HG02852 (cell line): ENCODE measurements at regions not wholly inside any gene's neighbourhood (a gene's known extent, or its start where the extent isn't known, plus 50 kb on each side); places are given as distances from the start of the nearest gene placed in this dataset.

Experiments
- ATAC-seq: cut with Tn5 transposase; IDR thresholded peaks from one replicate; pipeline ENCODE4 v1.9.1; 2021; ENCODE audit warnings: mild to moderate bottlenecking, moderate library complexity; ENCODE audit not compliant: unreplicated experiment

DNA sequence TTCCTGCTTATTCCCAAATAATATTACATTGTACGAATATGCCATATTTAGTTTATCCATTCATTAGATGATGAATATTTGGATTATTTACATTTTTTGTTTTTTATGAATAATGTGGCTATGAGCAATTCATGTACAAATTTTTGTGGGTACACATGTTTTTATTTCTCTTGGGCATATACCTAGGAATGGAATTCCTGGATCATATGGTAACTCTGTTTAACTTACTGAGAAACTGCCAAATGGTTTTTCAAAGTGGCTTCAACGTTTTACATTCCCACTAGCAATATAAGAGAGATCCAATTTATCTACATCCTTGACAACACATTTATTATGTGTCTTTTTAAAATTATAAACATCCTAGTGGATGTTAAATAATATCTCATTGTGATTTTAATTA, 362.0 kb upstream of the TMCO5A start:
- ATAC-seq: no peak

GRCh38 chr15:37574985-37575384, 359.5 kb upstream of the TMCO5A start:
- no peak for ATAC-seq

DNA sequence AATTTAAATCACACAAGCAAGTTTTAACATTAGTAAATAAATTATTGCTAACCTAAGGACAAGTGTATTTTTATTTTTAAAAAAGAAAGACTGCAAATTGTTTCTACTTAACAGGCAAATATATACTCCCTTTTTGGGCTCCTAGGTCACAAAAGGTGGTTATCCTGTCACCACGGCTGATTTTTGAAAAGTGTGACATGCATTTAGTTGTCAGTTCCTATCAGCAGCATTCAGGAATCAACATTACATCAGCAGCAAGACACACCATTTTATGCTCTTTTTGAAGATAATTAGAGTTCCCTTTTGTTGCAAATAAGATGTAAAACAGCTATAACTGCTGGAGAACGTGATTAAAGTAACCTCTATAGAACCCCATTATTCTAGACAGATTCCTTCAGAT, 357.5 kb upstream of the TMCO5A start:
- ATAC-seq: no peak

- no peak for ATAC-seq
These were observed 352.4 kb upstream of the TMCO5A start for GRCh38 chr15:37581866-37582532.

DNA sequence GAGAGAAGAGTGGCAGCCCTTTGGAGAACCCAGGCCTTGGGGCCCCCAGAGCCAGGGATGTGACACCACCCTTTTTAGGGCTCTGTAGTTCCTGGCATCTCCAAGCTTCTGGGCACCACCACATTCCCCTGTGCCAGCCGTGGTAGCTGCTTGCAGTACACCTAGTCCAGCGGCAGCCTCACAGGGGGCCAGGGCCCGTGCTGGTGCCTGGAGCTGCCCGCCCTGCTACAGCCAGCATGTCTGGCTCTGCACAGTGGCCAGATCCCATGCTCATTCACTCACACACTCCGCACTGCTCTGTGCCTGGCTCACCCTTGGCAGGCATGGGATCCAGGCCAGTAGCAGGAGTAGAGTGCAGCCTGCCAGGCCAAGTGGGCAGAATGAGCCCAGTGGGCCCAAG, 351.6 kb upstream of the TMCO5A start:
- no peak for ATAC-seq

- no peak for ATAC-seq
These were observed 348.3 kb upstream of the TMCO5A start for GRCh38 chr15:37586011-37586583.

DNA sequence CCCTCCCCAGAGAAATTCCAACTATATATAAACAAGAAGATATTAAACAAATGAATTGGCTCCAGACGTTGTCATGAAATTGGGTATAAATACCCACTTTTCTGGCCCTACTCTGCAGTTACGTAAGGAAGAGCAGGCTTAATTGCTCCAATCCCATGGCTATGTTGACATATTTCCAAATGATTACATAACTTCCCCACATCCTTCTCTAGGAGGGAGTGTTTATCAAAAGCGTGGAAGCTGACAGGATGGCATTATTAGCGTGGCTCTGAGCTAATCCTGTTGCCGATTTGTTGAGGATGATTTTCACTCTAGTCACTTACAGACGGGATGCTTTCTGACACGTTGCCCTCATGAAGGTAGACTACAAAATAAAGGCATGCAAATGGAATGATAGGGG, 347.5 kb upstream of the TMCO5A start:
- no peak for ATAC-seq

DNA sequence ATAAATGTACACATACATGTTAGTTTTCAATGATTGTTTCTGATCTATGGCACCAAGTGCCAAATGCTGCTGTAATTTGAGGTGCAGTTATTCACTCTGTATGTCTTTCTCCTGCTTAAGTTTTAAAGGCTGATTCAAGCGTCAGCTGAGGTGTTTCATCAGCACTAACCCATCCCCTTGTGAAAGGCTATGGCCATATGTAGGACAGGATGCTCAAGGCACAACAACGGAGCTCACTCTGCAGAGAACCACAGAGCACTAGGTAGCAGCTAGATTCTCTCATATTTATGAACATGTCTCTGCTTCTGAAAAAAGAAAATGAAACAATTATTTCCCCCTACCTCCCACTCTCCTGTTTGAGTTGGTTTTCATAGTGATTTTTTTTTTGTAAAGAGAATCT, 340.0 kb upstream of the TMCO5A start:
- no peak for ATAC-seq

DNA sequence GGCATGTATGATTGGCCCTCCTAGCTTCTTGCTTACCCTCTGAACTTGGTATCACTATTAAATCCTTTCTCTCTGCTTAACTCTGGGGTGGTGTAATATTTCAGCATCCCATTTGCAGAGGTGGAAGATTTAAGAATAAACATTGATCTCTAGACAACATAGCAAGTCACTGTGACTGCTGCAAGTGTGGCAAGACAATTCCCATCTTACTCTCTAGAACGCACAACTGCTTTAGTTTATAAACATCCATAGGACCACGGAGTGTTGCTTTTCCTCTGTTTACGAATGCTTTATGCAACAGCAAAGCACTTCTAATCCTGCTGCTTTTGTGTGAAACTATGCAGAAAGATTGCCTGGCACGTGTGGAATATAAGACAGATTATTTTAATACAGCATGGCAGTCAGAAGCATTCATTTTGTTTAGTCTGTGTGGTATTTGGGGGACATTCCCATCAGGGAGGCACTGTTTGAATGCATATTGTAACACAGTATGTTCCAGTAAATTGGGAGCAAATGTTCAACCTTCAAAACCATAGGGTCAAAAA, 338.9 kb upstream of the TMCO5A start:
- ATAC-seq: no peak

DNA sequence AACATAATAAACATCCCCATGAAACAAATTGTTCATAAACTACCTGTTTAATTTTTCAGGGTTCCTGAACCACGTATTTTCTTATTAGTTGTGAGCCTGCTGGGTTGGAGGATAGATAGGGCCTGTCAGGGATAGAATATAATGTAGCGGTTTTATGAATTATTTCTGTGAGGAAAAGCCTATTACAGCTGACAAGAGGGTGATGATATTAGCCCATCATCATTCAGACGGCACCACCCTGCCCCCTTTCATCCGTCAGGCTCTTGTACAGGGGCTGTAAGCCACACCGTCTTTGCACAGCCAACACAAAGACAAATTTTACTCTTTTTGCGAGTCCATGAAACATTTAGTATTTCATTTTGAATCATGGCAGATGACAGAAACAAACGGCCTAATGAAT, 335.3 kb upstream of the TMCO5A start:
- ATAC-seq: no peak

GRCh38 chr15:37616215-37616614, 318.2 kb upstream of the TMCO5A start:
- no peak for ATAC-seq

DNA sequence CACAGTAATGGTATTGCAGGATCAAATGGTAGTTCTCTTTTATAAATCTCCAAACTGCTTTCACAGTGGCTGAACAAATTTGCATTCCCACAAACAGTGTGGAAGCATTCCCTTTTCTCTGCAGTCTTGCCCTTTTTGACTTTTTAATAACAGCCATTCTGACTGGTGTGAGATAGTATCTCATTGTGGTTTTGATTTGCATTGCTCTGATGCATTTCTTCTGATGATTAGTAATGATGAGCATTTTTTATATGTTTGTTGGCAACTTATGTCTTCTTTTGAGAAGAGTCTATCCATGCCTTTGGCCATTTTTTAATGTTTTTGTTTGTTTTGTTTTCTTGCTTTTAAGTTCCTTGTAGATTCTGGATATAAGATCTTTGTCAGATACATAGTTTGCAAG, 316.1 kb upstream of the TMCO5A start:
- no peak for ATAC-seq

GRCh38 chr15:37619358-37620042, 314.9 kb upstream of the TMCO5A start:
- no peak for ATAC-seq

GRCh38 chr15:37625576-37625975, 308.9 kb upstream of the TMCO5A start:
- ATAC-seq: no peak

- ATAC-seq: no peak
These were observed 305.9 kb upstream of the TMCO5A start for GRCh38 chr15:37628507-37628906.

DNA sequence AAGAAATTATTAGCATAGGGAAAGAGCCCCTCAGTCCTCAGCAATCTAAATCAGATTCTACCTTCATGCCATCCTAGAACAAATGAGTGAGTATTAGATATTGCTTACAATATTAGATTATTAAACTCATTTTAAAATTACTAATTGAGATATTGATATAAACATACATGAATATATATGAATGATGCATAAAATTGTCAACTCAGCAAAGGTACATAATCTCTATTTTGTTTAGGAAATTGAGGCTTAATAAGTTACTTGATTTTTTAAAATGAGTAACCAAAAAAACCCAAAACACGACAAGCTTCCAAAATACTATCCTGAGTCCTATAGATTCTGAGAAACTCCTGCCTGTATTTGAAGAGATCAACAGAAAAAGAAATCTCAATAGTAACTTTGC, 297.7 kb upstream of the TMCO5A start:
- no peak for ATAC-seq

GRCh38 chr15:37638116-37638515, 296.3 kb upstream of the TMCO5A start:
- ATAC-seq: no peak

DNA sequence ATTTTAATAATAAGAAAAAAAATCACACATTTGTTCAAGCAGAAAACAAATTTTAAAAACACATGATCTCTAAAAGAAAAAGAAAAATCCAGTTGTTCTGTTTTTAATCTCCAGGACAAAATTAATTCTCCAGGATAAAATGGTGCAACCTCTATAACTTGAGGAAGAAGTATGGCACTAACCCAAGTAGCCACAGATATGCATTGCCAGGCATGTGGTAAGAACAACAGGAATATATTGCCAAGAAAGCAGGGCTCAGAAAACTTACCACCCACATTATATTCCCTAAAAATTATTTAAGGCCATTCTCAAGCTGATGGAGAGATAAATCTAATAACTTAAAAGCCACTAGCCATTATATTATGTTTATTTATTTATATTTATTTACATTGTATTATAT, 295.7 kb upstream of the TMCO5A start:
- ATAC-seq: no peak

DNA sequence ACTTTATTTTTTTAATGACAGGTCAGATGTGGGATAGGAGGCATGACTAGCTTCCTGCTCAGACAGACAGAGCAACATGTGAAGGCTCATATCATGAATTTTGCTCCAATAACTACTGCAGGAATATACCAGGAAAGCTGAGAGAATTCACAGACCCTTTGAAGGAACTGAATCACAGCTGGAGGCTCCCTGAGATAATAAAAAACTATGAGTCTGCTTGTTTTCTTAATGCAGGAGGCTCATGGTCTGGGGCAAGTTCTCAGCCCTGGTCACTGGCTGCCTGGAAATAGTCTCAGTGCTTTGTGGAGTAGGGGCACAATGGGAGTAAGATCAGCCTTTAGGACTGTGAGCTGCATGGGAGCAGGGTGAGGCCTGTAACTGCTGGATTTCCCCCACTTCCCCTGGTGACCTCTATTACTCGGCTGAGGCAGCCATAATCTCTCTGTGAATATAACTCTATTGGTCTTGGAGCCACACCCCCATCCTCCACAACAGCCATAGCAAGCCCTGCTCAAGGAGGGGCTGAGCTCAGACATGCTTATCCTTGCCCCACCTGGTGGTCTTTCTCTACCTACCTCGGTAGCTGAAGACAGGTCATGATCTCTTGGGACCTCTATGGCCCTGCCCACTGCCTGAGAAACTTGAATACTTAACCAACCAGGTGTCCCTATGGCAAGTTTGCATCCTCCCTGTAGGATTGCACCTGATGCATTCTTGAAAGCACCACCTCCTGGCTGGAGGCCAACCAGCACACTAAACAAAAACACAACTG, 281.6 kb upstream of the TMCO5A start:
- no peak for ATAC-seq

- ATAC-seq: no peak
These were observed 256.3 kb upstream of the TMCO5A start for GRCh38 chr15:37678124-37678523.

GRCh38 chr15:37679627-37680026, 254.8 kb upstream of the TMCO5A start:
- ATAC-seq: no peak
